ENCODE measurements at regions not wholly inside any gene's neighbourhood (a gene's known extent, or its start where the extent isn't known, plus 50 kb on each side); places are given as distances from the start of the nearest gene placed in this dataset.

DNA sequence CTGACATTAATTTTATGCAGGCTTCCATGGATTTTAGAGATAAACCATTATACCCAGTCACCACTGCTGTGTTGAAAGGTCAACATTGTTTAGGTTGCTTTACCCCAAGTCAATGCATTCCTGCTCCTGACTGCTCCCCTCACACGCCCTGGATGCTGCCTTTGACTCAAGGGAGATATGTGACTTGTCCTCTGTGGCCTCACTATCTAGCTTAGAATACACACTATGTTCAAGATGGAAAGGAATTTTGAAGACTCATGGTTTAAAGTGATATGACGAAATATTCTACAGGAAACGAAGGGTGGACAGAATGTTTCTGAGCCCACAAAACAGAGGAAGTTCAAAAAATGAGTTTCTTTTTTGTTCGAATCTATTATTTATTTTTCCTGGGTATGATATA is 170.4 kb upstream of the NR5A2 start:
- peak; percentile 36 for DNase-seq (ENCODE audit: low read depth)

DNA sequence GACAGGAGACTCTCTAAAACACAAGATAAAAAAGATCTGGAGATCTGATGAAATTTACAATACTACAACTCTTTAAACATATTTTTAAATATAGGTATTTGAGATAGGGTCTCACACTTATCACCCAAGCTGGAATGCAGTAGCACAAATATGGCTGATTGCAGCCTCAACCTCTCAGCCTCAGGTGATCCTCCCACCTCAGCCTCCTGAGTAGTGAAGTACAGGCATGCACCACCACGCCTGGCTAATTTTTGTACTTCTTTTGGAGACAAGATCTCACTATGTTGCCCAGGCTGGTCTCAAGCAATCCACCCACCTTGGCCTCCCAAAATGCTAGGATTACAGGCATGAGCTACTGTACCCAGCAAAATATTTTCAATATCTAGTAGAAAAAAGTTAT is 170.0 kb upstream of the NR5A2 start:
- DNase-seq (ENCODE audit: low read depth): no peak

DNA sequence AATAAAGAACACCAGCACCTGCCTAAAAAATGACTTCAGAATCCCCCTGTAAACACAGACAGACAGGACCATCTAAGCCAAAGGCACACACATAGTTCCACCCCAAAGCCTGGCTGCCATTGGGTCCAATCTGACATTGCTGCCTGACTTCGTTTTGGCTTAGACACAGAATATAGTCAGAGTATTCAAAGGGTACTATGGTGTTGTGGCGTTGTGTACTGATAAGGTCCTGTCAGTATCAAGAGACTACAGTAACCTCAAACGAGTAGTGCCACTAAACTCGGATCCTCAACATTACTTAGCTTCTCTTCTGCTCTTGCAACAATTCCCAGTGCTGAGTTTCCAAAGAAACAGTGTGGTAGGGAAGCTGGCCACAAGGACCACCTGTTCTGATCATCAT is 169.3 kb upstream of the NR5A2 start:
- DNase-seq (ENCODE audit: low read depth): no peak

DNA sequence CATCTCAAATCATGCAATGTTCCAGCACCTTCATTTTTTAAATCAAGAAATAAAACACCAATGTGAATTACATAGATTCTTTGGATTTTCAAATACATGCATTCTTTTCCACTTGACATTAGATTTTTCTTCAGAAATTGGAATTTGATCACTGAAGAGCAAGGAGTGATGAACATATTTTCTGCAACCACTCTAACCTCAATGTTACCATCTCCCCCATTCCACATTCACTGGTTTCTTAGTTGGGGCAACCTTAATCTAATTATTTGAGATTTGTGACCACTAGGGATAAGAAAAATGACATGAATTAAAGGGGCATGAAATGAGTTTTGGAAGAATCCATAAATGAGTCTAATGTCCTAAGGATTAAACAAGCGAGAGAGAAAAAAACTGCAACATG is 168.7 kb upstream of the NR5A2 start:
- DNase-seq (ENCODE audit: low read depth): no peak

DNA sequence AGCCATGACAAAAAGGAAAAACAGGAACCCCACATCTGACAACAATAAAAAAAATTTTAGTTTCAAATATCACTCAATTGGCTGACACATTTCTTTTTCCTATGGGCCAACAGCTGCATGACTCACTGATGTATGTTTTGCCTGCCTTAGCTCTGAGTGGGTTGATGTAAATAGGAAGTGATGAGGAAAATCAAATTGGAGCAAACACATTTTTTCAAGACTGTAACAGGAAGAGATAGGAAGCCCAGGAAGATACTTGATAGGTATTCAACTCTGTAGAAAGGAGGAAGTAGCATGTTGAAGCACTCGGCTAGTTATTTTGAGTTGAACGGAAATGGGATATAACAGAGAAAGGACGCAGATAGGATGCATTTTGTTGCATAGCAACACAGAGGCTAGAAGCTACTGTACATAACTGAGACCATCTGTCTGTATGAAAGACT is 168.0 kb upstream of the NR5A2 start:
- DNase-seq (ENCODE audit: low read depth): peak; percentile 55

DNA sequence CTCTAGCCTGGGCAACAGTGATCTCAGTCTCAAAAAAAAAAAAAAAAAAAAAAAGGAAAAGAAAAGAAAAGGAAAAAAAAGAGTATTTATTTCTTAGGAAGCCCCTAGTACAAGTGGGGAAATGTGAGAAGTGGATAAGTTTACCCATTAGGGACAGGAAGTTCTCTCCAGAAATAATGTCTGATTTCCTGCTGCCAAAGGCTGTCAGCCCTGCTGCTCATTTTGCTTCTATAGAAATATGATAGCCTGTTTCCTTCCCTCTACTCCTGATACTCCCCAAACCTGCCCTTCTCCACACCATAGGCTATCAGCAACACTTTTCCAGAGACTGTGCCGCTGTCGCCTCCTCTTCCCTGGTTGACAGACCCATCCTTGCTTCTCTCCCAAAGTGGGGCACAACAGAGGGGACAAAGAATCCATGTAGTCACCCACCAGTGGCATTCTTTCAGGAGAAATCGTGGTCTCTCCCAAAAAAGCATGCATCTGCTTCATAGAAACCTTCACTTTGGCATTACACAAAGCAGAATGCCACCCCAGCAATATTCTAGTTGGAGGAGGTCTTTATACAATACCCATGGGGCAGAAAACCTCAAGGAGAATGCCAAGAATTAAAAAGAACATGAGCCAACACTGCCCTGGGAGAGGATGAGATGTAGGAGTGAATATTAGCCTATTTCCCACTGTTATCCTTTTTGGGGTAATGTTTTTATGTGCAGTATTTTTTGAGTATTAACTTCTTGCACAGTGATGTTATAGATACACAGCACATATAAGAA is 166.3 kb upstream of the NR5A2 start:
- DNase-seq (ENCODE audit: low read depth): no peak

DNA sequence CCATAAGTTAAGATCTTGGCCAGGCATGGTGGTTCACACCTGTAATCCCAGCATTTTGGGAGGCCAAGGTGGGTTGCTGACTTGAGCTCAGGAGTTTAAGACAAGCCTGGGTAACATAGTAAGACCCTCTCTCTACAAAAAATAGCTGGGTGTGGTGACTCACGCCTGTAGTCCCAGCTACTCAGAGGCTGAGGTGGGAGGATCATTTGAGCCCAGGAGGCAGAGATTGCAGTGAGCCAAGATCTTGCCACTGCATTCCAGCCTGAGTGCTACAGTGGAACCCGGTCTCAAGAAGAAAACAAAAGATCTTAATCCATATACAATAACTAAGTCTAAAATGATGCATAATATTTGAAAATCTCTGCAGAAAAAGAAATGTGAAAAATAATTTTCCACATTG is 165.5 kb upstream of the NR5A2 start:
- DNase-seq (ENCODE audit: low read depth): no peak

DNA sequence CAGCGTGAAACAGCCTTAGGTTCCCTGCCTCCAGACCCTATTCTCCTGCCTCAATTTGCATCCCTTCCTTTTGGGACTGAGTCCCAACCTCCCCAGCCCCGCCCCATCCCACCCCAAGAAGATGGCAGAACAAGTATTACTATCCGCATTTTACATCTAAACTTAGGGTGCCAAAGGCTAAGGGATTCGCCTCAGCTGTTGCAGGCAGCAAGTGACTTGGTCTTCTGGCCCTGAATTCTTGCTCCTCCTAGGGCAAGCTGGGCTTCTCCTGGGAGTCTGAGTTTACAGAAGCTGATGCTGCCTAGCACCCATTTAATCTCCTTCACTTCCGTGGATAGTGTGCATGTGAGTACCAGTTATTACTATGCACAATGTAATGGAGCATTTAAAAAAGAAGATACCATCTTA is 161.3 kb upstream of the NR5A2 start:
- no peak for DNase-seq (ENCODE audit: low read depth)

DNA sequence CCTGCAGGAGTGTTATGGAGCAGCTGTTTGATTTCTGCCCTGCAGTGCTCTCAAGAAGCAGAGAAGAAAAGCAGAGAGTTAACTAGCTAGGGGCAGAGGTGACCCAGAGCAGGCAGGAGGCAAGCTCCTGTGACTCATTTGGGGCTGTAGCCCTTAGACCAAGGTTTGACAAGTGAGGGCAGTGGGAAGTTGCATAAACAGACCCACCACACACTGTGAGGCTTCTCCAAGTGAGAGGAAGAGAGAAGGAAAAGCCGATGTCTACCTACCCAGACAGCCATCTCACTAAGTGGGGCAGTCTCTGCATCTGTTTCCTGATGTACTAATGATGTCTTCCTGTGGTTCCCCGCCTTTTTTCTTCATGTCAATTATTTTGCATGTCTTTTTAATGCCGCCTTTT is 159.9 kb upstream of the NR5A2 start:
- no peak for DNase-seq (ENCODE audit: low read depth)

DNA sequence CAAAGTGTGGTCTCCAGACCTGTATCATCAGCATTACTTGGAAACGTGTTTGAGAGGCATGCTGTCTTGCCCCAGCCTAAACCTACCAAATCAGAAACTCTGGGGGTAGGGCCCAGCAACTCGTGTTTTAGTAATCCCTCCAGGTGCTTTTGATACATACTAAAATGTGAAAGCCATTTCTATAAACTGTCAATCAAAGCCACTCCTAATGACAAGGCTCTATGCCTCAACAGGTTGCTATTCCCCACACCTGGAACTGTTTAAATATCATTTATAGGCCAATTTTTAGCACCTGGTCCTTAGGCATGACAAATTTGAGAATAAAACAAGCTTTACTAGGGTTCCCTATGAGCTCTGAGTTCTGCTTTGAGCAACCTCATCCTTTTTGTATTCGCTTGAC is 158.7 kb upstream of the NR5A2 start:
- no peak for DNase-seq (ENCODE audit: low read depth)

DNA sequence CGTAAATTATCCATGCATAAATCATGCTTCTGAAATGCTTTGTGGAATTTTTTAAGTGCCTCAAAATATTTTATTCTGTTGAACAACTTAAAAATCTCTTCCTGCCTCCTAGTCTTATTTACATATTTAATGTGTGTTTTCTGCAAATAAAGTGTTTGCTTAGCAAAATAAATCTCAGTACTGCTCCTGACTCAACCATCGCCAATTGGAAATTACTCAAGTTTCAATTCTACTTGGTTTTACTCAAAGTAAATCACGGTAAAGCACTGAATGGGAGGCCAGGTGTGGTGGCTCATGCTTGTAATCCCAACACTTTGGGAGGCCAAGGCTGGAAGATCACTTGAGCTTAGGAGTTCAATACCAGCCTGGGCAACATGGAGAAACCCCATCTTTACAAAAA is 152.2 kb upstream of the NR5A2 start:
- no peak for DNase-seq (ENCODE audit: low read depth)

DNA sequence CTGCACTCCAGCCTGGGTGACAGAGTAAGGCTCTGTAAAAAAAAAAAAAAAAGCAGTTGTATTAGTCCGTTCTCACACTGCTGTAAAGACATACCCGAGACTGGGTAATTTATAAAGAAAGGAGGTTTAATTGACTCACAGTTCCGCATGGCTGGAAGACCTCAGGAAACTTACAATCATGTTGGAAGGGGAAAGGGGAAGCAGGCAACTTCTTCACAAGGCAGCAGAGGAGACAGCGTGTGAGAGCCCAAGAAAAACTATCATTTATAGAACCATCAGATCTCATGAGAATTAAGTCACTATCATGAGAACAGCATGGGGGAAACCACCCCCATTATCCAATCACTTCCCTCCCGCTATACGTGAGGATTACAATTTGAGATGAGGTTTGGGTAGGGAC is 151.7 kb upstream of the NR5A2 start:
- DNase-seq (ENCODE audit: low read depth): no peak

DNA sequence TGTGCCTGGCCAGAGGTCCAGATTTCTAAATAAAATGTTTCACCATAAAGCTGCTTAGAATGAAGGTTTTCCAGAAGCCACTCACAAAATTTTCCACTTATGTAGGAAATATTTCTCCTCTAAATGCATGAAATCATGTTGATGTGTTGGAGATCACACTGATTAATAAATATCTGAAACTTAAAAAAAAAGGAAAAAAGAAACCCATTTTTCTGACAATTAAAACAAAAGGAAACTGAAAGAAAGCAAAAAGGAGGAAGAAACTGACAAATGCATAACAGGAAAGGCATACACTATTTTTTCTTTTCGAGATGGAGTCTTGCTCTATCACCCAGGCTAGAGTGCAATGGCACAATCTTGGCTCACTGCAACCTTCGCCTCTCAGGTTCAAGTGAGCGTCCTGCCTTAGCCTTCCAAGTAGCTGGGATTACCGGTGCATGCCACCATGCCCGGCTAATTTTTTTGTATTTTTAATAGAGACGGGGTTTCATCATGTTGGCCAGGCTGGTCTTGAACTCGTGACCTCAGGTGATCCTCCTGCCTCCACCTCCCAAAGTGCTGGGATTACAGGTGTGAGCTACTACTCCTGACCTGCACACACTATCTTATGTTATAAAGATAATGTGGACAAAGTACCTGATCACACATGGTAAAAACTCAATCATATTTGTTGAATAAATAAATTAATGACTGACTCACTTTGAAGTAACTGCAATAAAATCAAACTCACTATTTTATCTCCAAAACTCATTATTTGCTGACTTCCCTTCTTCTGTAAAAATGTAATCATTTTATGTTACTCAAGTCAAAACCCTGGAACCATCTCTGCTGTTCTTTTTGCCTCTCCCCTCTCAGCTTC is 149.8 kb upstream of the NR5A2 start:
- no peak for DNase-seq (ENCODE audit: low read depth)

DNA sequence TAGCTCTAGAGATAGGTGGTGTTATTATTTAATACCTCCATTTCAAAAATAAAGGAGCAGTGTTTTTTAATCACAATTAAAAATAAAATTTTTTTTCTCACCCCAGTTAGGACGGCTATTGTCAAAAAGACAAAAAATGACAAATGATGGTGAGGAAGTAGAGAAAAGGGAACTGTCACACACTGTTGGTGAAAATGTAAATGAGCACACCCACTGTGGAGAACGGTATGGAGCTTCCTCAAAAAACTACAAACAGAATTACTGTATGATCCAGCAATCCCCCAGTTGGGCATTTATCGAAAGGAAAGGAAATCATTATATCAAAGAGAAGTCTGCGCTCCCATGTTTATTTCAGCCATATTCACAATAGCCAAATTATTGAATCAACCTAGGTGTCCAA is 148.7 kb upstream of the NR5A2 start:
- no peak for DNase-seq (ENCODE audit: low read depth)

DNA sequence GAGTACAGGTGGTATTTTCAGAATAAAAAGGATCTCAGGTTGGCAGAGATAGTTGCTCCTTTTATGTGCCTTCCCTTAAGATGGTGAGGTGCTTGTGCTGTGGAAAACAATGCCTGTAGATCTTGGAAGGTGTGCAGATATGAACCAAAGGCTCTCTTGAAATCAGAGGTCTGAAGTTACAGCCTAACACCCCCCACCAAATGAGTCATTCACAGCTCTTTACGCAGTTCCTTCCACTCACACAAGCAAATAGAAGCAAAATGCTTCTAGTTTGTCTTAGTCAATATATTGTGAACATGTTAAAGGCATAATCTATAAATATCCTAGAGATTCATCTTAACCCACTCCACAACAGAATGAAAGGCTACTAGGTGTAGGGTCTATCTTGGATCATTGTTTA is 128.9 kb upstream of the NR5A2 start:
- peak; percentile 3 for DNase-seq (ENCODE audit: low read depth)

DNA sequence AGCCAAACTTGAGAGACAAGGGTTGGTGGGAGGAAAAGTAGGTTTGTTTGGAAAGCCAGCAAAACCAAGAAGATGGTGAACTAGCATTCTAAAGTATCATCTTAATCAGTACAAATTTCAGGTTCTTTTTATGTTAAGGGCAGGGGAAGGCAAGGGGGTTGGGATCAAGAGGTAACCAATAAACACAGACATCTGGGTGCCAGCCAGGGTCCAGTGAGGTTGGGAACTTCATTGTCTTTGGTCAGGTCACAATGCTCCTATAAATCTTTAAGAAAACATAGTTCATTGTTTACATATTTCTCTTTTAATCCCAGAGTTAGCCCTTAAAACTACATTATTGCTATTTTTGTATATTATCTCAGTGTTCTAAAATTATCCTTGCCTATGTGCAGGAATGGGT is 126.2 kb upstream of the NR5A2 start:
- no peak for DNase-seq (ENCODE audit: low read depth)

DNA sequence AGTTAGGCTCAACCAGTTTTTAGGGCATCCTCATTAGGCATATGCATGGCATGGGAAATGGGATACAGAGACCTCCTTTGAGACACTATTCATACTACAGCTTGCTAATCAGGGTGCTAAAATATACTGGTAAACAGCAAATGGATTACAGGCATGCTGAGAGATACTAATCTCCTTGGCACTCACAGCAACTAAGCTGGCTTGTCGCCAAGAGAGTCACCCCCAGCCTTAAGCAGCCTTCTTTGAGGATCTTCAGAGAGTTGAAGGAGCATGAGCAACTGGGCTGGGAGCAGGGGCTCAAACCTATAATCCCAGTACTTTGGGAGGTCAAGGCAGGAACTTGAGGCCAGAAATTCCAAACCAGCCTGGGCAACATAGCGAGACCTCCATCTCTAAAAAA is 120.1 kb upstream of the NR5A2 start:
- no peak for DNase-seq (ENCODE audit: low read depth)

DNA sequence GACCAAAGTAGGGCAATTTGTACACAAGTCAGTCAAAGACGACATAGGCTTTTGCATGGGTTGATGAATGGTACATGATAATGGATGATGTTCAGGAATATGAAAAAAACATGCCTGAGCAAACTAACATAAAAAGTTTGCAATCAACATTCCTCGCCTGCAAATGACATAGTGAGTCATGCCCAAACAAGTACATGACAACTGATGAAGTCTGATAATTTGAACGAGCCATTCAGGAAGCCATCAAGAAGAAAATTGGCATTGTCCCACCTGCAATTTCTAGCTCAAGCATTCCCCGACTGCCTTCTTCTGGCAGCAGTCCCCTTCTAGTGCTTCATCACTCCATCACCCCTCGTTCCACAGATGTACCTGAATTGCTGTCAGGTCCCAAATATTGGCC is 118.4 kb upstream of the NR5A2 start:
- DNase-seq (ENCODE audit: low read depth): no peak

DNA sequence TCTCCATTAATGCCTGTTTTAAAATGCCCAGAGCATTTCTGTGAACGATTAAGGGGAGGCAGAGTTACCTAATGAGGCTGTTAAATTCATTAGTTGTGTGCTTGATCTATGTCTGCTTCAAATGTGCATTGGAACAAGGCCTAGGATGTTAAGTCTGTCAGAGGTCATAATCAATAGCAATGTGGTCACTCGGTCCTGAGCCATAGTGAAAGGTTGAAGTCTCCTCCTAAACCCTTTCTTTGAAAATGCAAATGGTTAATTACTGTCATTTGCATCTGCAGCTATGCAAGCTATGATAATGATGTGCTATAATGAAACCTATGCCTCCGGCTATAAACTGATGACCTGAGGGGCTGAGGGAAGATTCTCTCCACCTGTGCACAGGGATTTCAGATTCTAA is 114.2 kb upstream of the NR5A2 start:
- DNase-seq (ENCODE audit: low read depth): no peak

DNA sequence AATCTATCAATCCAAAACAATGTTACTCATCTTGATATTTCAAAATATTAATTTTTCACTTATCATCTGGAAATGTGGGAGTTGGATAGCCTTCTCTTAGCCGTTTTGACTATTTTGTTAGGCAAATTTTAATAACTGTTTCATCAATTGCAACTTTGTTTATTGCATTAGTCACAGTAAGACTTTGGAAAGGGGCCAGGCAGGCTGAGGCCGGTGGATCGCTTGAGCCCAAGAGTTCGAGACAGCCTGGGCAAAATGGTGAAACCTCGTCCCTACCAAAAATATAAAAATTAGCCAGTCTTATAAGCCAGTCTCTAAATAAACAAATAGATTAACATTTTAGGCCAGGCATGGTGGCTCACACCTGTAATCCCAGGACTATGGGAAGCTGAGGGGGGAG is 113.0 kb upstream of the NR5A2 start:
- DNase-seq (ENCODE audit: low read depth): no peak

DNA sequence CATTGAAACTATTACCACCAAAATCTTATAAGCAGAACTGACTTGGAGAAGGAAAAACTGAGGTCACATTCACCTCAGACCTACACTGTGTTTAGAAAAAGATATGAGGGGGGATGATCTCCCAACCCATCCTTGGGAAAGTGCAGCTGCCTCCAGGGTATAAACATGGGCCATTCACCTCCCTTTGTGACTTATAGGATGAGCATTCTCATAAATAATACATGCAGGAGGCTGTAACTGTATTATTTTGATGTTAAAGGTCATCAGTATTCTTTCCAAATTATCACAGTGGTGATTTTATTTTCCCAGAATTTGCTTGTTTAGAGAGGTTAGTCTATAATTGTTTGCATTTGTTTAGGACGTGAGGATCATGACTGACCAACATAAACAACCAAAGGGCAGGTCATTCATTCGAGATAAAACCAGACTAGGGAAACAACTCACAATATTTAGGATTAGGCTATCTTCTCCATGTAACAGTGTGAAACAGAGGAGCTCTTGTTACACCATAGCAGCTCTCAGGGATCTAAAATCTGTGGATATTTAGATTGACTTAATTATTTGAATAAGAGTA is 109.2 kb upstream of the NR5A2 start:
- DNase-seq (ENCODE audit: low read depth): no peak

DNA sequence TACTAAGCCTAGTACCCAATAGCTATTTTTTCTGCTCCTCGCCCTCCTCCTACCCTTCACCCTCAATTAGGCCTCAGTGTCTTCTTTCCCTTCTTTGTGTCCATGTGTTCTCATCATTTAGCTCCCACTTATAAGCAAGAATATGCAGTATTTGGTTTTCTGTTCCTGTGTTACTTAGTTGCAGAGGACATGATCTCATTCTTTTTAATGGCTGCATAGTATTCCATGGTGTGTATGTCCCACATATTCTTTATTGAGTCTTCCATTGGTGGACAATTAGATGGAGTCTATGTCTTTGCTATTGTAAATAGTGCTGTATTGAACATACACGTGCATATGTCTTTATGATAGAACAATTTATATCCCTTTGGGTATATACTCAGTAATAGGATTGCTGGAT is 106.9 kb upstream of the NR5A2 start:
- no peak for DNase-seq (ENCODE audit: low read depth)

DNA sequence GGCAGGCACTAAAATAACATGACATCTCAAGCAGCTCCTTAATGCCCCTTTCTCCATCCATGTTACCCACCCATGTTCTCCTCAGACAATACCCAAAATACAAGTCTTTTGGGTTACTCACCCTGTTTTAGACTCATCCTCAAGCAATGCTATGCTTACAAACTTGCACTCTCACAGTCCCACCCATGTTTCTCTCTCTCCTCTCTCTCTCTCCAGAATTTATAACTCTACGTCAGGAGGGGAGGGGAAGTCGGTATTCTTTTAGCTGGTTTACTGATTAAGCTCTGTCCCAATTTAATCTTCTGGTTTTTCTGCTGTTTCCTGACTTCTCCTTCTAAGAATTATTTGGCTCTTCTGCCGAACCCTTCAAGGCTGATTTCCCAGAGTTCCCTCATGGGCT is 98.0 kb upstream of the NR5A2 start:
- DNase-seq (ENCODE audit: low read depth): no peak
